Fibroblast of lung (primary cell): ENCODE measurements at regions not wholly inside any gene's neighbourhood (a gene's known extent, or its start where the extent isn't known, plus 50 kb on each side); places are given as distances from the start of the nearest gene placed in this dataset.
A peak's percentile ranks its signal among the peaks of the same experiment; 100 is the strongest.

Experiments used
- DNase-seq, 2 donors: peaks; one replicate each; pipeline versions ENCODE4 v3.0.0 to v3.0.0-alpha.2; 2010; ENCODE audit warnings: low read depth in 2 of 2
- H2AFZ ChIP-seq: 2 replicates; pipeline ENCODE4 v1.5.1; 2012; ENCODE audit warnings: low read length, control low read depth, inconsistent platforms
- H3K27ac ChIP-seq: 2 replicates; pipeline ENCODE4 v1.5.1; 2011; ENCODE audit warnings: low read length, control low read depth; ENCODE audit not compliant: insufficient read depth
- H3K27me3 ChIP-seq: 2 replicates; pipeline ENCODE4 v1.5.1; 2011; ENCODE audit warnings: mild to moderate bottlenecking, low read length; ENCODE audit not compliant: control insufficient read depth, insufficient read depth
- H3K36me3 ChIP-seq: 2 replicates; pipeline ENCODE4 v1.5.1; 2011; ENCODE audit warnings: low read length; ENCODE audit not compliant: control insufficient read depth, insufficient read depth
- H3K4me1 ChIP-seq: 2 replicates; pipeline ENCODE4 v1.5.1; 2011; ENCODE audit warnings: low read length; ENCODE audit not compliant: control insufficient read depth, insufficient read depth; ENCODE audit errors: extremely low read depth
- H3K4me2 ChIP-seq: 2 replicates; pipeline ENCODE4 v1.5.1; 2011; ENCODE audit warnings: low read length, control low read depth; ENCODE audit not compliant: insufficient read depth; ENCODE audit errors: extremely low read depth
- H3K4me3 ChIP-seq, 4 experiments: fragments of 200-600 bp in 1 of 4; sonication (generic) in 1 of 4; replicated peaks in 1 of 4; 2 replicates each; pipeline ENCODE4 v1.5.1; 2011 to 2016; ENCODE audit warnings: low read length in 4 of 4, low read depth in 3 of 4, mild to moderate bottlenecking in 3 of 4, control low read depth in 2 of 4, inconsistent platforms in 1 of 4, mixed read lengths in 1 of 4; ENCODE audit not compliant: insufficient read depth in 1 of 4; ENCODE audit errors: control extremely low read depth in 1 of 4
- H3K79me2 ChIP-seq: 2 replicates; pipeline ENCODE4 v1.5.1; 2012; ENCODE audit warnings: mild to moderate bottlenecking, low read length, inconsistent platforms; ENCODE audit not compliant: control insufficient read depth, insufficient read depth
- H3K9ac ChIP-seq: 2 replicates; pipeline ENCODE4 v1.5.1; 2011; ENCODE audit warnings: mild to moderate bottlenecking, low read length, control low read depth; ENCODE audit not compliant: insufficient read depth
- H3K9me3 ChIP-seq: 2 replicates; pipeline ENCODE4 v1.5.1; 2012; ENCODE audit warnings: low read depth, low read length; ENCODE audit not compliant: control insufficient read depth, insufficient read depth
- H4K20me1 ChIP-seq: 2 replicates; pipeline ENCODE4 v1.5.1; 2011; ENCODE audit warnings: low read length; ENCODE audit not compliant: control insufficient read depth, insufficient read depth; ENCODE audit errors: extremely low read depth
- EZH2 ChIP-seq: IDR thresholded peaks from 2 replicates; pipeline ENCODE4 v1.5.1; 2012; ENCODE audit warnings: low read length, control low read depth, mild to moderate bottlenecking; ENCODE audit errors: missing control alignments
- TF ChIP-seq, protein P1 (sequence below), 2 donors: IDR thresholded peaks in 1 of 2; conservative IDR thresholded peaks in 1 of 2; 1 replicate in 1 of 2; 2 replicates in 1 of 2; pipeline ENCODE4 v1.5.1; 2011 to 2012; ENCODE audit warnings: low read length in 2 of 2, control low read depth in 1 of 2, inconsistent platforms in 1 of 2, low read depth in 1 of 2, mild to moderate bottlenecking in 1 of 2

DNA sequence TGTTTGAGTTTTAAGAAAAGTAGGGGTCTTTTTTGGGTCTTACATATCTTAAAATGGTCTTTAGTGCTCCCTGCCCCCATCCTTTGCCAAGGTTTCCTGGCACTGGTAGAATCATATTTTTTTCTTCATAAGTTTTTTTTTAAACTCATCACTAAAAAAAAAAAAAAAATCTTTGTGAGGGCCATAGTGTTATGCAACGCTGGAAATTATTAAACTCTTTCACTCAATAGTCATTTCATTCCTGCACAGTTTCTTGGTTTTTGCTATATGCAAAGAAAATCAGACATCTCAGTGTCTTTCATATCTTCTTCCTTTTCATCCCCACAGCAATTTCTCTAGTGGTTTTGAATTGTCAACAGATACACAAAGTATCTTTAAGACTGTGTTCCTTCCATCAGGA, 95.6 kb downstream of the TMA16 start:
- TF ChIP-seq, protein P1, sequence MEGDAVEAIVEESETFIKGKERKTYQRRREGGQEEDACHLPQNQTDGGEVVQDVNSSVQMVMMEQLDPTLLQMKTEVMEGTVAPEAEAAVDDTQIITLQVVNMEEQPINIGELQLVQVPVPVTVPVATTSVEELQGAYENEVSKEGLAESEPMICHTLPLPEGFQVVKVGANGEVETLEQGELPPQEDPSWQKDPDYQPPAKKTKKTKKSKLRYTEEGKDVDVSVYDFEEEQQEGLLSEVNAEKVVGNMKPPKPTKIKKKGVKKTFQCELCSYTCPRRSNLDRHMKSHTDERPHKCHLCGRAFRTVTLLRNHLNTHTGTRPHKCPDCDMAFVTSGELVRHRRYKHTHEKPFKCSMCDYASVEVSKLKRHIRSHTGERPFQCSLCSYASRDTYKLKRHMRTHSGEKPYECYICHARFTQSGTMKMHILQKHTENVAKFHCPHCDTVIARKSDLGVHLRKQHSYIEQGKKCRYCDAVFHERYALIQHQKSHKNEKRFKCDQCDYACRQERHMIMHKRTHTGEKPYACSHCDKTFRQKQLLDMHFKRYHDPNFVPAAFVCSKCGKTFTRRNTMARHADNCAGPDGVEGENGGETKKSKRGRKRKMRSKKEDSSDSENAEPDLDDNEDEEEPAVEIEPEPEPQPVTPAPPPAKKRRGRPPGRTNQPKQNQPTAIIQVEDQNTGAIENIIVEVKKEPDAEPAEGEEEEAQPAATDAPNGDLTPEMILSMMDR (conservative IDR thresholded peaks at IDR 0.05 in 1 of 2, IDR thresholded peaks at IDR 0.05 in 1 of 2; ENCODE audit: low read depth in 1 of 2, low read length in 2 of 2), result no peak
- no peak for TF ChIP-seq EZH2
- H3K27me3 ChIP-seq, result no peaks in the 10 kb centered on the region
- no peaks in the 10 kb centered on the region for H3K9me3 ChIP-seq
- H2AFZ ChIP-seq, result no peak overlapping the region
- H3K27ac ChIP-seq, result no peak overlapping the region
- H3K4me1 ChIP-seq, result no peaks in the 10 kb centered on the region
- no peak for DNase-seq
- H3K4me2 ChIP-seq, result no peak overlapping the region
- H3K9ac ChIP-seq, result no peak overlapping the region
- no peaks in the 10 kb centered on the region for H4K20me1 ChIP-seq
- H3K79me2 ChIP-seq, result no peaks in the 10 kb centered on the region
- no peaks in the 10 kb centered on the region for H3K36me3 ChIP-seq
- no peak overlapping the region for H3K4me3 ChIP-seq

- no peaks in the 10 kb centered on the region for H4K20me1 ChIP-seq
- H3K27ac ChIP-seq, result no peak overlapping the region
- no peaks in the 10 kb centered on the region for H3K79me2 ChIP-seq
- no peak overlapping the region for H3K4me3 ChIP-seq
- no peak overlapping the region for H3K4me2 ChIP-seq
- H3K4me1 ChIP-seq, result no peaks in the 10 kb centered on the region
- no peaks in the 10 kb centered on the region for H3K27me3 ChIP-seq
- H3K9me3 ChIP-seq, result no peaks in the 10 kb centered on the region
- no peak for TF ChIP-seq EZH2
- TF ChIP-seq, protein P1 (conservative IDR thresholded peaks at IDR 0.05 in 1 of 2, IDR thresholded peaks at IDR 0.05 in 1 of 2; ENCODE audit: low read depth in 1 of 2, low read length in 2 of 2), result no peak
- H2AFZ ChIP-seq, result no peak overlapping the region
- no peak overlapping the region for H3K9ac ChIP-seq
- DNase-seq, result peak in 1 of 2 donors; percentile 7
- H3K36me3 ChIP-seq, result no peaks in the 10 kb centered on the region
Measured at GRCh38 chr4:163590619-163591264, 96.3 kb downstream of the TMA16 start.

DNA sequence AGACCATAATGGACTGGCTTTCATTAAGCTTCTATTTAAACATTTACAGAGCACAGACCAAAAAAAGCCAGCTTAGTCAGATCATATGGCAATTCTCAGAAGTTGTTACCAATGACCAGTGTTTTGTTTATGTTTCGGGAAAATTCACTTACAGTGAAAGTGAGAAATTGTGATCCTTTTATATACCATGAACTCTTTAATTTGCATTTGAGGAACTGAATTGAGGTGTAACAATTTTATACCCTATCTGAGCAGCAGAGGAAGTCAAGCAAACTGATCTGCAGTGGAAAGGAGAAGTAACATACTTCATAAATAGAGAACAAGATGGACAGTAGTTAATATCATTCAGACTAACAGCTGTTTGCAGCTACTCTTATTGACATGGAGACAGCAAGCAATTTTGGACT, 97.1 kb downstream of the TMA16 start:
- TF ChIP-seq, protein P1 (conservative IDR thresholded peaks at IDR 0.05 in 1 of 2, IDR thresholded peaks at IDR 0.05 in 1 of 2; ENCODE audit: low read depth in 1 of 2, low read length in 2 of 2), result no peak
- TF ChIP-seq EZH2, result no peak
- H4K20me1 ChIP-seq, result no peaks in the 10 kb centered on the region
- H3K9ac ChIP-seq, result no peak overlapping the region
- no peak overlapping the region for H3K4me2 ChIP-seq
- H3K36me3 ChIP-seq, result no peaks in the 10 kb centered on the region
- no peak overlapping the region for H2AFZ ChIP-seq
- no peaks in the 10 kb centered on the region for H3K4me1 ChIP-seq
- no peak overlapping the region for H3K4me3 ChIP-seq
- no peaks in the 10 kb centered on the region for H3K27me3 ChIP-seq
- no peak overlapping the region for H3K27ac ChIP-seq
- no peaks in the 10 kb centered on the region for H3K9me3 ChIP-seq
- no peak for DNase-seq
- H3K79me2 ChIP-seq, result no peaks in the 10 kb centered on the region
